Renal pelvis (tissue), 1 donor: ENCODE measurements at regions not wholly inside any gene's neighbourhood (a gene's known extent, or its start where the extent isn't known, plus 50 kb on each side); places are given as distances from the start of the nearest gene placed in this dataset.
"Not testable (repeated sequence)": the region's sequence is repeated elsewhere in the genome, so short reads cannot be mapped to it uniquely, and the experiment has no call there.

ENCODE experiments used
- DNase-seq: peaks from one replicate; pipeline ENCODE4 v3.0.0-alpha.2; 2013

DNA sequence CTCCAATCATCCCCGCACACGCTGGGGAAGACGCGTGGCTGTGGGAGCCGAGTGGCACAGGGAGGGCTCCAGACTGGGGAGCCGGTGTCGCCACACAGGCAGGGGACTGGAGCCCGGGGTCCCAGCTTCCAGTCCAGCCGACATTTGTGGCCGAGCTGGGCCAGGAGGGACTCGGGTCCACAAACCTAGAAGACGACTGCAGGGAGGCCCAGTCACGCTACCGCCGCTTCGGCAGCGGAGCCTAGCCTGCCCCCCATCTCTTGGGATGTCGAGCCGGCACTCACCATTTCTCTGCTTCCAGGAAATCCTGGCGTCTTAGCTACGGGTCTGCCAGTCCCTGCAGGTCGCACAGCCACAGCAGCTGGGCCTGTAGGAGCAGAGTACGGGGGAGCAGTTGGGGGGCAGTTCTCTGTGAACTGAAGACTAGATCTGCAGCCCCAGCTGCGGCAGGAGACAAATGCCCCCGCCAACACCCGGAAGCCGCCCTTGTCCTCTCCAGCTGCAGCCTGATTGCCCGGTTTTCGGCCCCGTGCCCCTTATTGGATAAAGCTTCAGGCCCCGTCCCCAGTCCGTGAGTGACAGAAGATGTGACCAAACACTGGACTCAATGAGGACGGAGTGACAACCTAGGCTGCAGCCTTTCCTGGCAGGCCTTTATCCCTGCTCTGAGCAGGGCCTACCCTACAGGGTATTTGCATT is 270.7 kb downstream of the ZNF33B start:
- DNase-seq = peak; percentile 31

DNA sequence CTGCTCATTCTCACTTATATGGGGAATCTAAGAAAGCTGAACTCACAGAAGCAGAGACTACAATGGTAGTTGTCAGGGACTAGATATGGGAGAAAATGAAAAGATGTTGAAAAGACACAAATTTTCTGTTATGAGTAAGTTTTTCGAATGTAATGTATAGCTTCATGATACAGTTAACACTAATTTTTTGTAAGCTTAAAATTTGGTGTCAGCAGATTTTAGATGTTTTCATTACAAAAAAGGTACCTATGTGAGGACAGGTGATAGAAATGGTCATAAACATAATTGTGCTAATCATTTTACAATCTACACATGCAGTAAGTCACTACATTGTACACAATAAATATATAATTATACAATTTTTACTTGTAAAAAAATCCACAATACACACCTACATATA is 286.6 kb downstream of the ZNF33B start:
- no peak for DNase-seq

DNA sequence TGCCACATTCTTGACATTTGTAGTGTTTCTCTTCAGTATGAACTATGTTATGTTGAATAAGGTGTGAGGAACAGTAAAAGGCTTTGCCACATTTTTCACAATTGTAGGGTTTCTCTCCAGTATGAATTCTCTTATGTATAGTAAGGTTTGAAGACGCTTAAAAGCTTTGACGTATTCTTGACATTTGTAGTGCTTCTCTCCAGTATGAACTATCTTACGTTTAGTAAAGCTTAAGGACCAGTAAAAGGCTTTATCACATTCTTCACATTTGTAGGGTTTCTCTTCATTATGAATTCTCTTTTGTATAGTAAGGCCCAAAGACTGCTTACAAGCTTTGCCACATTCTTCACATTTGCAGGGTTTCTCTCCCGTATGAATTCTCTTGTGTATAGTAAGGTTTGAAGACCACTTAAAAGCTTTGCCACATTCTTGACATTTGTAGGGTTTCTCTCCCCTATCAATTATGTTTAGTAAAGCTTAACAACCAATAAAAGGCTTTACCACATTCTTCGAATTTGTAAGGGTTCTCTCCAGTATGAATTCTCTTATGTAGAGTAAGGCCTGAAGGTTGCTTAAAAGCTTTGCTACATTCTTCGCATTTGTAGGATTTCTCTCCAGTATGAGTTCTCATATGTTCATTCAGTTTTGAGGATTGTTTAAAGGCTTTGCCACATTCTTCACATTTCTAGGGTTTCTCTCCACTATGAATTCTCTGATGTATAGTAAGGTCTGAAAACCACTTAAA is 301.6 kb downstream of the ZNF33B start:
- not testable (repeated sequence) for DNase-seq

DNA sequence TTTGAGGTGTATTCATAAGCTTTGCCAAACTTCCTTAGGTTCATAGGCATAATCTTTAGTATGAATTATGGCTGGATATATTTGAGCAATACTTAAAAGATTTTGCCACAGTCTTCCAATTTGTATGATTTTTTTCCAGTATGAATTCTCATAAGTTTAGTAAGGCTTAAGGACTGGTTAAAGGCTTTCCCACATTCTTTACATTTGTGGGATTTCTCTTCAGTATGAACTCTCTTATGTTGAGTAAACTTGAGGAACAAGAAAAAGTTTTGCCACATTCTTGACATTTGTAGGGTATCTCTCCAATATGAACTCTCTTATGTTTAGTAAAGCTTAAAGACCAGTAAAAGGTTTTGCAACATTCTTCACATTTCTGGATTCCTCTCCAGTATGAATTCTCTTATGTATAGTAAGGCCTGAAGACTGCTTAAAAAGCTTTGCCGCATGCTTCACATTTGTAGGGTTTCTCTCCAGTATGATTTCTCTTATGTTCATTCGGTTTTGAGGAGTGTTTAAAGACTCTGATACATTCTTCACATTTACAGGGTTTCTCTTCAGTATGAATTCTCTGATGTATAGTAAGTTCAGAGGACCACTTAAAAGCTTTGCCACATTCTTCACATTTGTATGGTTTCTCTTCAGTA is 302.6 kb downstream of the ZNF33B start:
- not testable (repeated sequence) for DNase-seq

DNA sequence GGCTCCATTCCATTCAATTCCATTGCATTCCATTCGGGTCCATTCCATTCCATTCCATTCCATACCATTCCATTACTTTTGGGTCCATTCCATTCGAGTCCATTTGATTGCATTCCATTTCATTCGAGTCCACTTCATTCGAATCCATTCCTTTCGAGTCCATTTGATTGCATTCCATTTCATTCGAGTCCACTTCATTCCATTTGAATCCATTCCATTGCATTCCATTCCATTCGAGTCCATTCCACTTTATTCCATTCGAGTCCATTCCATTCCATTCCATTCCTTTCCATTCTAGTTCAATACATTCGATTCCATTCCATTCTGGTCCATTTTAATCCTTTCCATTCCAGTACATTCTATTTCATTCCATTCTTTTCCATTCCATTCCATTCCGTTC is 334.0 kb downstream of the ZNF33B start:
- no peak for DNase-seq

DNA sequence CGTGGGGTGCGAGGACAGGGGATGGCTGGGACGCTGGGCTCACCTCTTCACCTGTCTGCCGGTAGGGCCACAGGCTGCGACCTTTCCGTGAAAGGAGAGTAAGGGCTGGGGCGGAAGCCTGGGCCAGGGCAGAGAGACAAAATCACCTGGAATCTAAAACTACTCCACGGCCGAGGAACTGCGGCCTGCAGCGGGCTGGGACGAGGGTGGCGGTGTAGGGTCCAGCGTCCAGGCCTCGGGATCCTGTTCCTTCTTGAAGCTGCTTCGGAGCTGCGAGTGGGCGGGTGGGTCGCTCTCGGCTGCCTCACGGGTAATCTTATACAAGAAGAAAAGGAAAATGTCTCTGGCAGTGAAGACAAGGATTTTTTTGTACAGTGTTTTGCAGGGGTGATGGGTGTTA is 356.5 kb downstream of the ZNF33B start:
- DNase-seq = not testable (repeated sequence)

DNA sequence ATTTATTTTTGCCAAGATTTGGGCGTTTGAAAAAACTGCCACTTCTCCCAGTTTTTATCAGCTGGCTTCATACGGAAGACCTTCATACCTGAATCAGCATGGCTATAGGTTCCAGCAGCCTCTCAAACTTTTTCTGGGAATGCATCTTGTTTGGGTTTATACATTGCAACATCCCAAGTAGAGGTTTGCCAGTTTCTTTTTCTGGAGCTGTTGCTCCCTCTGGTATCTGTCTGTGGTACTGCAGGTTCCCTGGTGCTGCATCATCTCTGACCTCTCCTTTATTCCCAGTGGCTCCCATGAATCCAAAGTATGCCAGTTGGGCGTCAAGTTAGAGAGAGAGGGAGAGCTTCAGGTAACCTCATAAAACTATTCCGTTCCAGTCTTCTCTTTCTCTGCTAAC is 368.6 kb downstream of the ZNF33B start:
- not testable (repeated sequence) for DNase-seq

DNA sequence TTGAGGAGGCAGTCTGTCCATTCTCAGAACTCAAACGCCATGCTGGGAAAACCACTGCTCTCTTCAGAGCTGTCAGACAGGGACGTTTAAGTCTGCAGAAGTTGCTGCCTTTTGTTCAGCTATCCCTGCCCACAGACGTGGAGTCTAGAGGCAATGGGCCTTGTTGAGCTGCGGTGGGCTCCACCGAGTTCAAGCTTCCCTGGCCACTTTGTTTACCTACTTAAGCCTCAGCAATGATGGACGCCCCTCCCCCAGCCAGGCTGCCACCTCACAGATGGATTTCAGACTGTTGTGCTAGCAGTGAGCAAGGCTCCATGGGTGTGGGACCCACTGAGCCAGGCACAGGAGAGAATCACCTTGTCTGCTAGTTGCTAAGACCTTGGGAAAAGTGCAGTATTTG is 375.1 kb downstream of the ZNF33B start:
- DNase-seq = not testable (repeated sequence)

DNA sequence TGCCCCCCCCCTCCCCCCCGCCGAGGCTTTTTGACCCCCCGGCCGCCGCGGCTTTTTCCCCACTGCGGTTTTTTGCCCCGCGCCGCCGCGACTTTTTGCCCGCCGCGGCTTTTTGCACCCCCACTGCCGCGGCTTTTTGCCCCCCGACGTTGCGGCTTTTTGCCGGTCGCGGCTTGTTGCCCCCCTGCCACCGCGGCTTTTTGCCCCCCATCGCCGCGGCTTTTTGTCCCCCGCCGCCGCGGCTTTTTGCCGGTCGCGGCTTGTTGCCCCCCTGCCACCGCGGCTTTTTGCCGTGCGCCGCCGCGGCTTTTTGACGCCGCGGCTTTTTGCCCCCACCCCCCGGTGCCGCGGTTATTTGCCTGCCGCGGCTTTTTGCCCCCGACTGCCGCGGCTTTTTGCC is 395.4 kb downstream of the ZNF33B start:
- DNase-seq = not testable (repeated sequence)

DNA sequence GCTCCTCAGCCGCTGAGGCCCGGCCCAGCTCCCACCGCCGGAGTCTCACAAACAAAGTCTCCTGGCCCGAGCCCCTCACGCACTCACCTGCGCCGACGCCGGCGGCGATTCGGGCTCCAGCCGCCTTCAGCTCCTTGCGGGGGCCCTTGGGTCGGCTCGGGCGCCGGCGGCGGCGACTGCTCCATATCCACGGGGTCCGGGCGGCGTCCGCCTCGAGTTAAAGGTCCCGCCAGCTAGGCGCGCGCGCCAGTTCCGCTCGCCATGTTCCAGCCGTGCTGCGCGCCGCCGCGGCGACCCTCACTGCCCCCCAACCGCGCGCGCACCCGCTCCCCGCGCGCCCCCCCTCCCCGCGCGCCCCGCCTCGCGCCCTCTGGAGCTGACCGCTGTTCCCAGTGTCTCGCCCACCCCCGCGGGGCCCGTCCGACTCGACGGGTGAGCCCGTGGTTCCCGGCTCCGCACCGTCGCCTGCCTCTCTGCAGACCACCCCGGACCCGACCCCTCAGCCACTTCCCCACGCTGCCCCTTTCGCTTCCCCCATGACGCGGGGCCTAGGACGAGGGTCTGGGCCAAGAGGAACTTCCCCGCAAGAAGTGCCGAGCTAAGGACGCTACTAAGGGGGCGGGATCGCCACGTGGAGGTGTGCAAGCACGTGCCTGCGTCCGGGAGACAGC is 396.1 kb downstream of the ZNF33B start:
- DNase-seq = no peak

DNA sequence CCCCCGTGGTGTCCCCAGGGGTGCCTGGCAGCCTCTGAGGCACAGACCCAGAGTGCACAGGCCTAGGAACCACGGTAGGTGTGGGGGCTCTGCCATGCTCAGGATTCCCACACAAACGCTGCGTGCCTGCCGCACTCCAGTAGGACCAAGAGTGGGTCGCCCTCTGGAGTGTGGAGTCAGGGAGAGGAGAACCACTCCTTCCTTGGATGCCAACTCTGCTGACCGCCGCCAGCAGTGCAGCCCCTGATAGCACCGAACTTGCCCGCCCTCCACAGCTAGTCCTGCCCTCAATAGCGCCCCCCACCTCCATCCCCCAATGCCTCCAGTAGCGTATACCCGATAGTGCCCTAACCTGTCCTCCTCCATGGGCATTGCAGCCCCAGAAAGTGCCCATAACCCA is 402.0 kb downstream of the ZNF33B start:
- not testable (repeated sequence) for DNase-seq

DNA sequence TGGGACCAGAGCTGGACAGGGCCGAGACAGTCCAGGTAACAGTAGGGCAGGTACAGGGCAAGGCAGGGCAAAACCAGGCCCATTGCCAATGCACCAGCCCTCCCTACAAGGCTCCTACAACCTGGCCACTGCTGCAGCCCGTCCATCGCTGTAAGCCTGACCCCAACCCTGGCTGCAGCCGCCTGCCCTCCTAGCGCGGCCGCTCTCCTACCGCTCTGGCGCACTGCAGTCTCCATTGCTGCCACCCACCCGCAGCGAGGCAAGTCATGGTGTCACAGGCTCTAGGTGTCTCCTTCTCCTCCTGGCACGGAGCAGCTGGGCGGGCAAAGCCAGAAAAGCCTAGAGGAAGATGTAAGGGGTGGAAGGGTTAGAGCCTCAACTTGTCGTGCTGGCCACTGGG is 402.6 kb downstream of the ZNF33B start:
- DNase-seq = not testable (repeated sequence)

DNA sequence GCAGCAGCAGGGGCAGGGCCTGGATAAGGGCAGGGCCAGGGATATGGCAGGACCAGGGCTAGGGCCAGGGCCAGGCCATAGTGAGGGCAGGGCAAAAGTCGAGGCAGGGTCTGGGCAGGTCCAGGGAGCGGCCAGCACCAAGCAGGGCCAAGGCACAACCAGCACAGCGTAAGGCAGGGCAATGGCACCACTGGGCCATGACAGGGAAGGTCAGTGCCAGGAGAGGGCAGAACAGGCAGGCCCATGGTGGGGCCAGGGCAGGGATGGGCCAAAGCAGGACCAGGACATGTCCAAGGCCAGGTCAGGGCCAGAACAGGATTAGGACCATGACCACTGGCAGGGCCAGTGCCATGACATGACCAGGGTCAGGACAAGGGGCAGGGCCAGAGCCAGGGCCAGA is 403.1 kb downstream of the ZNF33B start:
- not testable (repeated sequence) for DNase-seq

DNA sequence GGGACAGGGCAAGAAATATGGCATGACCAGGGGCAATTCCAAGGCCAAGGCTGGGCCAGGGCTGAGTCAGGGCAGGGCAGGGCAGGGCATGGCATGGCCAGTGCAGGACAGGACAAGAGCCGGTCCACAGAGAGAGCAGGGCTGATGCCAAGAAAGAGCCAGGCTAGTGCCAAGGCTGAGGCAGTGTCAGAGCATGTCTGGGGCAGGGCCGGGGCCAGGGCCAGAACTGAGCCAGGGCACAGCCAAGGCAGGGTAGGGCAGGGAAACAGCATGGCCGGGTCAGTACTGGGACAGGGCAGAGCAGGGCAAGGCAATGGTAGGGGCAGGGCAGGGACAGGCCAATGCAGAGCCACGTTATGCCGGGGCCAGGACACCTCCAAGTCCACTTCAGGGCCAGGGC is 403.9 kb downstream of the ZNF33B start:
- not testable (repeated sequence) for DNase-seq

DNA sequence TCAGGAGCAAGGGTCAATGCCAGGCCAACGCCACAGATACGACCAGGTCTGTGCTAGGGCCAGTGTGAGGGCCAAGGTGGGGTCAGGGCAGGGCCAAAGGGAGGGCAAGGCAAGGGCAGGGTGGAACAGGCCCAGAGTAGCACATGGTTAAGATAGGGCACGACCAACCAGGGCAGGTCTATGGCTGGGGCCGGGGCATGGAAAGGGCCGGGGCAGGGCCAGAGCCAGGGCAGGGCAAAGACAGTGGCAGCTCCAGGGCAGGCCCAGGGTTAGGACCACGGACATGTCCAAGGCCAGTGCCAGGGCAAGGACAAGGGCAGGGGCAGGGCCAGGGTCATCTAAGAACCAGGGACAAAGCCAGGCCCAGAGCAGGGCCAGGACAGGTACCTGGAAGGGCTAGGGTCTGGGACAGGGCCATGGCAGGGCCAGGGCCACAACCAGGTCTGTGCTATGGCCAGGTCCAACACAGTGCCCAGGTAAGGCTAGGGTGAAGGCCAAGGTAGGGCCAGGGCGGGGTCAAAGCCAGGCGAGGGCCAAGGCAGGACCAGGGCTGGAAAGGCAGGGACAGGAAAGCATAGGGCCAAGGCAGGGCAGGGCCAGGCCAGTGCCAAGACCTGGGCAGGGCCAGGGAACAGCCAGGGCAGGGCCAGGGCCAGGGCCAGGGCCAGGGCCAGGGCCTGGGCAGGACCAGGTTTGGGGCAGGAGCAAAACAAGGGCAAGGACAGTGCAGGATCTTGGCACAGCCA is 404.7 kb downstream of the ZNF33B start:
- DNase-seq = not testable (repeated sequence)

DNA sequence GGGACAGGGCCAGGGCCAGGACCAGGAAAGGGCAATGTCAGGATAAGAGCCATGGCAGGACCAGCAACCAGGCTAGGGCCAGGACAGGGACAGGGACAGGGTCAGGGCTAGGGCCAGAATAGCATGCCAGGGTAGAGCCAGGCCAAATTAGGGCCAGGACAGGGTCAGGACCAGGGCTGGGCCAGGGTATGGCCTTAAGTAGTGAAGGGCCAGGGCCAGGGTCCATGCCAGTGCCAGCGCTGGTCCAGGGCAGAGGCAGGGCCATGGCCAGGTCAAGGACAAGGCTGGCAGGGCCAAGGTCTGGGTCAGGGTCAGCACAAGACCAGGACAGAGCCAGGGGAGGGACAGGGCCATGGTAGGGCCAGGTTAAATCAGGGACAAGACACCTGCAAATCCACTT is 405.4 kb downstream of the ZNF33B start:
- DNase-seq = not testable (repeated sequence)

DNA sequence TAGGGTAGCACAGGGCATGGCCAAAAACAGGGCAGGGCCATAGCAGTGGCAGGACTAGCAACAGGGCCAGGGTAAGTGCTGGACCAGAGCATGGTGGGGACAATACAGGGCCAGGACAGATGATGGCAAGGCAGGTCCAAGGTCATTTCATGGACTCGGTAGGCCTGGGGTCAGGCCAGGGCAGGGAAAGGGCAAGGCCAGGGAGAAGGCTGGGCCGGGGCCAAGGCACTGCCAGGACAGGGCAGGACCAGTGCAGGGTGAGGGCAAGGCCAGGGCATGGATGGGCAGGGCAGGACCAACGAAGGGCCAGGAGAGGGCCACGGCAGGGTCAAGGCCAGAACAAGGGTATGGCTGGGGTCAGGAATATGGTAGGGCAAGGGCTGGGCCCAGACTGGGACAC is 407.6 kb downstream of the ZNF33B start:
- not testable (repeated sequence) for DNase-seq

DNA sequence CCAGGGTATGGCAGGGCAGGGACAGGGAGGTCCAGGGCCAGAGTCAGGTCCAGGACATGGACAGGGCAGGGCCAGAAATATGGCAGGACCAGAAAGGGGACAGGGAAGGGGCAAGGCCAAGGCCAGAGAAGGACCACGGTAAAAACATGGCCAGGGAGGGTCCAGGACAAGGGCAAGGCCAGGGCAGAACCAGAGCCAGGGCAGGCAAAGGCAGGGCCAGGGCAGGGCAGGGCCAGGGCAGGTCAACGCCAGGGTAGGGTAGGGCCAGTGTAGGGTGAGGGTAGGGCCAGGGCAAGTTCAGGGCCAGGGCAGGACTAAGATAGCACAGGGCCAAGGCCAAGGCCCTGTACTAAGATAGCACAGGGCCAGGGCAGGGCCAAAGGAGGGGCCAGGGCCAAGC is 408.3 kb downstream of the ZNF33B start:
- not testable (repeated sequence) for DNase-seq

DNA sequence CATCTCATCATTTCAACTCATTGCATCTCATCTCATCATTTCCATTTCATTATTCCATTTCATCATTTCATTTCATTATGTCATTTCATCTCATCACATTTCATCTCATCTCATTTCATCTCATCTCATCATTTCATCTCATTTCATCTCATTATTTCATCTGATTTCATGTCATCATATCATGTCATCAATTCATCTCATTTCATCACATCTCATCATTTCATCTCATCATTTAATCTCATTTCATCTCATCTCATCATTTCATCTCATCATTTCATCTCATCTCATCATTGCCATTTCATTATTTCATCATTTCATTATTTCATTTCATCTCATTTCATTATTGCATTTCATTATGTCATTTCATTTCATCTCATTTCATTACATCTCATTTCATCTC is 410.5 kb downstream of the ZNF33B start:
- DNase-seq = not testable (repeated sequence)

DNA sequence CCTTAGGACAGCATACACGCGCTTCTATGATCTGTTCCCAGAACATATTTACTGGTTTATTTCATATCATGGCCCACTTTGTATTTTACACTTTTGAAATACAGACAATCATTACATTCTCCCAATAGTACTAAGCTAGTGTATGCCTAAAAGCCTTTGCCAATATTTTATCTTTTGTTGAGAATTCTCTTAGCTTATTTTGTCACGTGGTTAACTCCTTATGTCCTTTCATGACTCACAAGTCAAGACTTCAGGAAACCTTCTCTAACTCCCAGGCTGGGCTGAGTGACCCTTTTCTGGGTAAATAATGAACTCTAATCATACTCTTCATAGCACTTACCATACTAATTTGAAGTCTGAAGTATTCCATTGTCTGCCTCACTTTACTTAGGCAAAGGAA is 444.8 kb downstream of the ZNF33B start:
- not testable (repeated sequence) for DNase-seq

DNA sequence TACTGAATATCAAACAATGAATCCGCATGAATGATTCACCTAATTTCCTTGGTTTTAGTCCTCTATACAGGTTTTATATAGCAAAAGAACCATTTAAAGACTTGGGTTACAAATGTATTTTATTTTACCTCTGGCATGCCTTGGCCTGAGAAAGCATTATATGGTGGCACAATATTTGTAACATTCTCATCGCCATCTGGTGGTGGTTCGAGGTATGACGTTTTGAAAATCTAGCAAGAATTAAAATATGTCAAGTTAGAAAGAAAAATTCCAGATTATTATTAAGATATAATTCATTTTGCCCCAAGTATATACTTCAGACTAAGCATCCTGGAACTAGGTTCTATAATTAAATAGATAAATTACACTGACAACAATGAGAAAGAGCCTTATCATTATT is 445.9 kb downstream of the ZNF33B start:
- DNase-seq = not testable (repeated sequence)
